Tibial nerve (tissue), 4 donors: ENCODE measurements at regions not wholly inside any gene's neighbourhood (a gene's known extent, or its start where the extent isn't known, plus 50 kb on each side); places are given as distances from the start of the nearest gene placed in this dataset.

ENCODE experiments used
- CTCF ChIP-seq, 5 experiments: fragments of 200-600 bp in 3 of 5; fragments of 450-650 bp in 2 of 5; sonication (generic) in 3 of 5; IDR thresholded peaks; one replicate each; pipeline ENCODE4 v1.5.1; 2016 to 2019; ENCODE audit warnings: antibody characterized with exemption in 5 of 5, mild to moderate bottlenecking in 3 of 5, moderate library complexity in 2 of 5
- EP300 ChIP-seq, 2 donors: sonication (generic); formaldehyde crosslinking; IDR thresholded peaks; one replicate each; pipeline ENCODE4 v1.6.1; 2017; ENCODE audit warnings: antibody characterized with exemption in 2 of 2, mild to moderate bottlenecking in 1 of 2
- POLR2A ChIP-seq, 2 donors: fragments of 450-650 bp; IDR thresholded peaks; one replicate each; pipeline ENCODE4 v1.6.1; 2017; ENCODE audit warnings: antibody characterized with exemption in 2 of 2, mild to moderate bottlenecking in 2 of 2, moderate library complexity in 2 of 2

GRCh38 chr2:6794448-6794847 lies 71.3 kb downstream of the CMPK2 start:
- TF ChIP-seq CTCF (IDR thresholded peaks at IDR 0.05) (no peak), POLR2A (IDR thresholded peaks at IDR 0.05) (no peak), EP300 (IDR thresholded peaks at IDR 0.05) (no peak)
